ENCODE measurements at regions not wholly inside any gene's neighbourhood (a gene's known extent, or its start where the extent isn't known, plus 50 kb on each side); places are given as distances from the start of the nearest gene placed in this dataset.

- no peak for TF ChIP-seq POLR2A (IDR thresholded peaks at IDR 0.05)
- TF ChIP-seq, protein P1, sequence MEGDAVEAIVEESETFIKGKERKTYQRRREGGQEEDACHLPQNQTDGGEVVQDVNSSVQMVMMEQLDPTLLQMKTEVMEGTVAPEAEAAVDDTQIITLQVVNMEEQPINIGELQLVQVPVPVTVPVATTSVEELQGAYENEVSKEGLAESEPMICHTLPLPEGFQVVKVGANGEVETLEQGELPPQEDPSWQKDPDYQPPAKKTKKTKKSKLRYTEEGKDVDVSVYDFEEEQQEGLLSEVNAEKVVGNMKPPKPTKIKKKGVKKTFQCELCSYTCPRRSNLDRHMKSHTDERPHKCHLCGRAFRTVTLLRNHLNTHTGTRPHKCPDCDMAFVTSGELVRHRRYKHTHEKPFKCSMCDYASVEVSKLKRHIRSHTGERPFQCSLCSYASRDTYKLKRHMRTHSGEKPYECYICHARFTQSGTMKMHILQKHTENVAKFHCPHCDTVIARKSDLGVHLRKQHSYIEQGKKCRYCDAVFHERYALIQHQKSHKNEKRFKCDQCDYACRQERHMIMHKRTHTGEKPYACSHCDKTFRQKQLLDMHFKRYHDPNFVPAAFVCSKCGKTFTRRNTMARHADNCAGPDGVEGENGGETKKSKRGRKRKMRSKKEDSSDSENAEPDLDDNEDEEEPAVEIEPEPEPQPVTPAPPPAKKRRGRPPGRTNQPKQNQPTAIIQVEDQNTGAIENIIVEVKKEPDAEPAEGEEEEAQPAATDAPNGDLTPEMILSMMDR (IDR thresholded peaks at IDR 0.05) = no peak
Observed at GRCh38 chrX:50971395-50971794, 60.9 kb downstream of the BMP15 start.

All from heart left ventricle (tissue), 13 donors.